Spinal cord (tissue), 9 donors: ENCODE measurements at regions not wholly inside any gene's neighbourhood (a gene's known extent, or its start where the extent isn't known, plus 50 kb on each side); places are given as distances from the start of the nearest gene placed in this dataset.
A peak's percentile ranks its signal among the peaks of the same experiment; 100 is the strongest.

ENCODE experiments used
- DNase-seq, 6 donors: peaks; one replicate each; pipeline versions ENCODE4 v3.0.0 to v3.0.0-alpha.2; 2013 to 2015; ENCODE audit warnings: low spot score in 6 of 6, low read depth in 4 of 6
- H3K27ac ChIP-seq: one replicate; pipeline ENCODE4 v1.5.1; 2013; ENCODE audit warnings: low read depth, low read length, control low read depth
- H3K27me3 ChIP-seq: one replicate; pipeline ENCODE4 v1.6.1; 2013; ENCODE audit warnings: low read length; ENCODE audit not compliant: control insufficient read depth, insufficient read depth
- H3K36me3 ChIP-seq: one replicate; pipeline ENCODE4 v1.6.1; 2013; ENCODE audit warnings: low read length; ENCODE audit not compliant: control insufficient read depth, insufficient read depth
- H3K4me1 ChIP-seq: one replicate; pipeline ENCODE4 v1.6.1; 2013; ENCODE audit warnings: low read length; ENCODE audit not compliant: control insufficient read depth, insufficient read depth
- H3K4me3 ChIP-seq: one replicate; pipeline ENCODE4 v1.5.1; 2013; ENCODE audit warnings: low read depth, low read length, control low read depth
- H3K9me3 ChIP-seq: one replicate; pipeline ENCODE4 v1.6.1; 2013; ENCODE audit warnings: low read length; ENCODE audit not compliant: control insufficient read depth, insufficient read depth
- WGBS: methylation state at CpG from one replicate; pipeline ENCODE4 v1.1.5; 2013; ENCODE audit warnings: missing lambda C conversion rate; ENCODE audit not compliant: insufficient coverage; 5-methylcytosine and 5-hydroxymethylcytosine counted together
- donor health status: healthy.

GRCh38 chr3:99009851-99010250 is 108.4 kb upstream of the DCBLD2 start:
- H3K27me3 ChIP-seq: no peaks in the 10 kb centered on the region
- H3K9me3 ChIP-seq: no peaks in the 10 kb centered on the region
- H3K4me3 ChIP-seq: no peak overlapping the region
- no peak for DNase-seq
- H3K36me3 ChIP-seq: no peaks in the 10 kb centered on the region
- no peak overlapping the region for H3K27ac ChIP-seq
- H3K4me1 ChIP-seq: no peaks in the 10 kb centered on the region

- no peak overlapping the region for H3K4me3 ChIP-seq
- no peak overlapping the region for H3K27ac ChIP-seq
- H3K4me1 ChIP-seq: no peaks in the 10 kb centered on the region
- no peaks in the 10 kb centered on the region for H3K36me3 ChIP-seq
- H3K9me3 ChIP-seq: no peaks in the 10 kb centered on the region
- H3K27me3 ChIP-seq: no peaks in the 10 kb centered on the region
- no peak for DNase-seq
Observed at GRCh38 chr3:99006686-99007085, 105.2 kb upstream of the DCBLD2 start.

GRCh38 chr3:98999675-99000074 is 98.2 kb upstream of the DCBLD2 start:
- Histone ChIP-seq H3K9me3 (no peaks in the 10 kb centered on the region), H3K27ac (no peak overlapping the region), H3K27me3 (no peaks in the 10 kb centered on the region), H3K4me3 (no peak overlapping the region), H3K4me1 (no peaks in the 10 kb centered on the region), H3K36me3 (no peaks in the 10 kb centered on the region)
- no peak for DNase-seq

- Histone ChIP-seq H3K27me3 (no peaks in the 10 kb centered on the region), H3K27ac (no peak overlapping the region), H3K4me3 (no peak overlapping the region), H3K9me3 (no peaks in the 10 kb centered on the region), H3K36me3 (no peaks in the 10 kb centered on the region), H3K4me1 (no peaks in the 10 kb centered on the region)
- peak in 5 of 6 donors; percentile 22 to 88 (median 39) for DNase-seq
Observed at GRCh38 chr3:98994128-98994762, 92.8 kb upstream of the DCBLD2 start.

- Histone ChIP-seq H3K36me3 (no peaks in the 10 kb centered on the region), H3K27me3 (no peaks in the 10 kb centered on the region), H3K9me3 (no peaks in the 10 kb centered on the region), H3K4me1 (no peaks in the 10 kb centered on the region), H3K4me3 (no peak overlapping the region), H3K27ac (no peak overlapping the region)
- no peak for DNase-seq
Observed at GRCh38 chr3:98991393-98991792, 89.9 kb upstream of the DCBLD2 start.

- no peaks in the 10 kb centered on the region for H3K27me3 ChIP-seq
- no peaks in the 10 kb centered on the region for H3K36me3 ChIP-seq
- no peaks in the 10 kb centered on the region for H3K4me1 ChIP-seq
- 83% methylated on average over 1 of the region's 2 CpGs for WGBS
- H3K4me3 ChIP-seq: no peak overlapping the region
- no peak for DNase-seq
- no peaks in the 10 kb centered on the region for H3K9me3 ChIP-seq
- H3K27ac ChIP-seq: no peak overlapping the region
Observed at GRCh38 chr3:98990657-98991056, 89.2 kb upstream of the DCBLD2 start.

- H3K4me1 ChIP-seq: no peaks in the 10 kb centered on the region
- no peaks in the 10 kb centered on the region for H3K27me3 ChIP-seq
- no peaks in the 10 kb centered on the region for H3K36me3 ChIP-seq
- no peak overlapping the region for H3K4me3 ChIP-seq
- H3K9me3 ChIP-seq: no peaks in the 10 kb centered on the region
- no peak overlapping the region for H3K27ac ChIP-seq
- peak in 2 of 6 donors; percentile 24 to 60 for DNase-seq
- no CpG with 5 or more reads among the region's 1 CpG for WGBS
Observed at GRCh38 chr3:98986073-98986472, 84.6 kb upstream of the DCBLD2 start.

- H3K4me1 ChIP-seq: no peaks in the 10 kb centered on the region
- WGBS: no CpG with 5 or more reads among the region's 3 CpGs
- no peak overlapping the region for H3K27ac ChIP-seq
- H3K4me3 ChIP-seq: no peak overlapping the region
- no peaks in the 10 kb centered on the region for H3K9me3 ChIP-seq
- H3K27me3 ChIP-seq: no peaks in the 10 kb centered on the region
- no peaks in the 10 kb centered on the region for H3K36me3 ChIP-seq
- DNase-seq: no peak
Observed at GRCh38 chr3:98985431-98985830, 83.9 kb upstream of the DCBLD2 start.

GRCh38 chr3:98984024-98984423 is 82.5 kb upstream of the DCBLD2 start:
- no CpG with 5 or more reads among the region's 1 CpG for WGBS
- Histone ChIP-seq H3K36me3 (no peaks in the 10 kb centered on the region), H3K4me3 (no peak overlapping the region), H3K9me3 (no peaks in the 10 kb centered on the region), H3K27ac (no peak overlapping the region), H3K27me3 (no peaks in the 10 kb centered on the region), H3K4me1 (no peaks in the 10 kb centered on the region)
- no peak for DNase-seq

- Histone ChIP-seq H3K9me3 (no peaks in the 10 kb centered on the region), H3K4me3 (no peak overlapping the region), H3K27me3 (no peaks in the 10 kb centered on the region), H3K4me1 (no peaks in the 10 kb centered on the region), H3K36me3 (no peaks in the 10 kb centered on the region), H3K27ac (no peak overlapping the region)
- peak in 2 of 6 donors; percentile 9 to 23 for DNase-seq
- no CpG with 5 or more reads among the region's 2 CpGs for WGBS
Observed at GRCh38 chr3:98982351-98982750, 80.9 kb upstream of the DCBLD2 start.
